Right kidney (tissue), 1 donor: ENCODE measurements at regions not wholly inside any gene's neighbourhood (a gene's known extent, or its start where the extent isn't known, plus 50 kb on each side); places are given as distances from the start of the nearest gene placed in this dataset.

Experiments
- DNase-seq: peaks from one replicate; pipeline ENCODE4 v3.0.0-alpha.2; 2016

DNA sequence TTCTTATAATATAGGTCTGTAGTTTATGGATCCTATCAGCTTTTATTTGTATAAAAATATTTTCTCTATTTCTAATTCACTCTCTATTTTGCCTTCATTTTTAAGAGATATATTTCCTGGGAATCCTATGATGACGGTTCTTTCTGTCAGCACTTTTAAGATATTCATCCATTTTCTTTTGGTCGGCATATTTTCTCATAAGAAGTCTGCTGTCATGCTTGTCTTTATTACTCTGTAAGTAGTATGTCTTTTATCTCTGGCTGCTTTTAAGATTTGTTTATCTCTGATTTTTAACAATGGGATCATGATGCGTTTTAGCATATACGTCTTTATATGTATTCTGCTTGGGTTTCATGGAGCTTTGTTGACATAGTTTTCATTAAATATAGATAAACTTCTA lies 175.5 kb downstream of the SNX19 start:
- no peak for DNase-seq

DNA sequence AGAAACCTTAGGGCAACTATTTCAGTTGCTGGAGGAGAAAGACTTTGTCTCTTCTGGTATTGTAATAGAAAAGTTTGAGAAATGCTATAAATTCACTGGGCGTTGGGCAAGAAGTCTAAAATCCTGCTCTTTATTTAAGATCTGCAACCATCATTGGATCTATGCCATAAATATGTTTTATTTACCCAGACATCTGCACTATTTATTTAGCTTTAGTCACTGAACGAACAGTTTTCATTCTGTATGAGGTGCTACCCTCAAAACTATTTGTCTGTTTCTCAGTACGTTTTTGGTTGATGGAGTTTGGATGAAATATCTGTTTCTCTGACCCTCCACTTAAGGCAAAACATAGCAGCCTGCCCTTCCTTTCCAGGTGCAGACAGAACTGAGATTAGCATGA lies 171.5 kb downstream of the SNX19 start:
- no peak for DNase-seq

DNA sequence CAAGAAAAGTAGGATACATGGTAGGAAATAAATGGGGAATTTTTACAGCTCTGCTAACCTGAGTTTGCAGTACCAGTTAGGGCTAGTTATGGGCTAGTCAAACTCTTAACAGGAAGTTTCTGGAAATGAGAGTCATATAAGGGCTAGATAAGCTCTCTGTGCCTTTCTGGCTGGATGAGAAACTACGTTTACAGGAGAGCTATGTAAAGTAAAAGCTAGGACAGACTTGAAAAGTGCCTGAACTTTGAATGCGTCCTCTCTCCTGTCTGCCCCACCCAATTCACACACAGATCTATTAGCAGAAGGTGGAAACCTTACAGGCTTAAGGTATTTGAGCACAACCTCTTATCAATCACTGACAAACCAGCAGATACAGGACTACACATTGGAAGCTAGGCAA lies 167.1 kb downstream of the SNX19 start:
- no peak for DNase-seq

DNA sequence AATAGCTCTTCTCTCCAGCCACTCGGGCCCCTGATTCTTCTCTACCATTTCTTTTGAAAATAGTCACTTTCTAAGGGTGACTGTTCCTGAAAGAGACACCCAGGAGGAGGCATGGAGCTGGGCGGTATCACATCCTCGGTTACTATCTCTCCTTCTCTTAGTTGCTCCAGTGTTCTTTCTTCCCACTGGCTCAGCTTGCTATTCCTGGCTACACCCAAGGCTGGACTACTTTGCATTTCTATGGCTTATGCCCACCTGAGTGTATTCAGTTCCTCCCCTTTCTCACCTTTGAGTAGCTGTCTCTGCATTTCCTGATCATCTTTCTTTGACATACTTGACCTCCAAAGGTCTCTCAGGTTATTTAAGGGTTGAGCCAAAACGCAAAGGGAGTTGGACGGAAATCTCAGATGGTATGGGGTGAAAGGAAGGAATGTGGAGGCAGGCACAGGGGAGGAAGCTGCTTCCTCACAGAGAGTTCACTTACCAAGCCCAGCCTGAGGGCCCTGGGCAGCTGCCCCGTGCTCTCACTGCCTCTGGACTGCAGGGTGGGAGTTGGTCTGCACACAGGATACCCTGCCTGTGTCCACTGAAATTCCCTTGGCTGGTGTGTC lies 155.7 kb downstream of the SNX19 start:
- DNase-seq = no peak

DNA sequence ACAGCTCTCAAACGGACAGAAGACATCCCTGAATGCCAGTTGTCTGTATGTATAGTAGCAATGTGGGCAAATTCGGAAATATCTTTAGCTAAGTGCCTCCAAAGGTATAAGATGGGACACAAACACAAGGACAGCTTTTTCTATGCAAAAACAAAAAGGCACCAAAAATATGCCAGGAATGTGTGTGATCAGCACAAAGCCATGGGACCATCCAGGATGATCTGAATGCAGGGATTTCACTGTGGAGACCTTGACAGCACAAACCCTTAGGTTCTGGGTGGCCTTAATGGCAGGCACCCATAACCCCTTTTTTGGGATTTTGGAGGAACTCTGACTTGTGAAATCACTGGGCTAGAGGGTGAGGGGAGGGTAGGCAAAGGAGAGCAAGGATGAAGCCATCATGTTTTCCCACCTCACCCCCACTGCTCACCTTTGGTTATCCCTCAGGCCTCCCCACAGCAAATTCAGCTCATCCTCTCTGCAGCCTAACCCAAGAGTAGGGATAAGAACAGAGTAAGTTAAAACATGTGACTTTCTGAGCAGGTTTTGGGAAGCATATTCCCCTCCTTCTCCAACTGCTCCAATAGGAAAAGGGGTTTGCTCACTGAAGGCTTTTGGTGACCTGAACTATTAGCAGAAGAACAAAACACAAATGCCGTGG lies 154.6 kb downstream of the SNX19 start:
- DNase-seq = no peak

DNA sequence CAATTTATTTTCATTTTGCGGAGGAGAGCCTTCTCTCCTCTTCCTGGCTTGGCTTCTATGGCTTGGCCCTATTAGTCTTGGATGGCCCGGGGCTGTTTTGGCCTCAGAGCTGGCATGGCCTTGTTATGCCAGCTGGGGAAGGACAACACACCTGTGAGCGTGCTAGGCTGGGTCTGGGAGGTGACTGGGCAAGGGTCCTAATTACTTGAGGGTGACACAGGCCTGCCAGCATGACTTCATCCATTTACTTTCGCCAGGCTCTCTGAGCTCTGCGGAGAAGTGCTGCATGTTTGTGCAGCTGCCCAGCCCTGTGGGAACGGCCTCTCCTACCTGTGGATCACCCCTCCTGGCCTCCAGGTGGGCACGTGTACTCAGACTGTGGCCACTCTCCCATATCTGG lies 153.6 kb downstream of the SNX19 start:
- no peak for DNase-seq

DNA sequence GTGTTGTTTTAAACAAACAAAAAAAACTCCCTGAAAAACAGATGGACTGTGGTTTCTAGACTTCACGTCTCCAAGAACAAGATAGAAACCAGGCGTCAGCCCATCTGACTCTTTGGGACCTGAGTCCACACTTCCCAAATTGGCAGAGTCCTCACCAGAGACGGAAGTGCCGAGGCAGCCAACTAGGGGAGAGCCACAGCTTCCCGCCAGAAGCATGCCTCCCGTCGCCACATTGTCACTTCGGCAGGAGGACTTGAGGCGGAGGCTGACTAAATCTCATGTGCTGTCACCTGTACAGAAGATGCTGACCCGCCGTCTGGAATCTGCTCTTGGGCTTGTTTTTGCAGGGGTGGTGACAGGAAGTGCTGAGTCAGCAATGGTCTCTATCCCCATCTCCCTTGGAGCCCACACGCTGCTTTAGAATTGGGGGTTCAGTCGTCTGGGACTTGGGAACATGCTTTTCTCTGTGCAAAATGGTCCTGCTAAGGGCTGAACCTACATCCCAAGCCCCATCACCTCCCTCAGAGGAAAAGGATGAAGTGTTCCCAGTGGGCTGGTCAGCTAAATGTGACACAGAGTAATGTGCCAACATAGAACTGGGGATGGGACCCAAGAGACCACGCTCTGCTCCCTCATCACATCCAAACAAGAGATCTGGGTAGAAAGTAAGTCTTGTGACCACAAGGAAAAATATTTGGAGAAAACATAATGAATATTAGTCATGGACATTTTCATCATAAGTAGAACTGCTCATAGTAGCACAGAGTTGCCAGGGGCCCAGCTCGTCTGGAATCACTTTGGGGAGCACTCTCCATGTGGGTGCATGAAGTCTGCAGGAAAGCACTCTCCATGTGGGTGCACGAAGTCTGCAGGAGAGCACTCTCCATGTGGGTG lies 152.9 kb downstream of the SNX19 start:
- DNase-seq = no peak

DNA sequence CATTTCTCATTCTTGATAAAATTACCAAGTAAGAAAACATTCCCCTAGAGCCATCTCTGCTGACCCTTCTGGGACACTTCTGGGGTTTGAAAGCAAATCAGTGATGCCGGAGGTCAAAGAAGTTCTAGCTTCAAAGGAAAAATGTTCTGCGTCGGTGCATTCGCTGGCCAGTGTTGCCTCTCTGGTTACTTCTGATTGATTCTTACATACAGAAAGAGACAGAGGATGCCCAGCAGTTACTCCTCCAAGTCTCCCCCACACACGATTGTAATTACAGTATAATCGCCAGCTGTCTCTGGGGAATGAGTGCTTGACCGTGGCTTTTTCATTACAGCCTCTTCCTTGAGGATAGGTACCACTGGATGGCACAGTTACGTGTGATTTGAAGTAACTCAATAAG lies 150.9 kb downstream of the SNX19 start:
- peak; percentile 52 for DNase-seq

DNA sequence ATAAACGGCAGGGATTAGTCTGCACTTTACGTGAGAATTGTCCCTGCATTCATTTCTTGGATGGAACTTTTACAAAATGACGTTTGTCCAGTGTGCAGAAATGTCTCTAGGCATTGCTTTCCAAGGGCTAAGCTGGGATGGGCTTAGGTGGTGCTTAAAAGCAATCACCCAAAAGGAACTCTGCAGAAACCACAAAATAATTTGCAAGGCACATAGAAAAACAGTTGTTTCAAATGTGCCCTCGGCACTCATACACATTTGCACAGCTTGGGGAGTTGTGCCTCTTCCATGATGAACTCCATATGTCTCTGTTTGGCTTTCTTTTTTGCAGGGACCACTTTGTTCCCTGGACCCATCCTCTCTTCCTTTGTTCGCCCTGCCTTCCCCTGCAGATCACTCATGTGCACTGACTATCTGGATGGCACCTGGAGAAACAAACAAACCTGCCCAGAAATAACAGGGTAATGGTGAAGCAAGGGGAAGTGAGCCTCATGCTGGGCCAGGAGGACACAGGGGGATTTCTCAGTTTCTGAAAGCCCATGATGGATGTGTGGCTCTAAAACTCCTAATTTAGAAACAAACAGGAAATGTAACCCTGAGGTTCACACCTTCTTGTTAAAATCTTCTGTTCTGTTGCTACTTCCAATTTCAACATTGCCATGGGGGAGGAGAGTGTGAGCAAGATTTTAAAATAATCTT lies 150.2 kb downstream of the SNX19 start:
- DNase-seq = no peak

DNA sequence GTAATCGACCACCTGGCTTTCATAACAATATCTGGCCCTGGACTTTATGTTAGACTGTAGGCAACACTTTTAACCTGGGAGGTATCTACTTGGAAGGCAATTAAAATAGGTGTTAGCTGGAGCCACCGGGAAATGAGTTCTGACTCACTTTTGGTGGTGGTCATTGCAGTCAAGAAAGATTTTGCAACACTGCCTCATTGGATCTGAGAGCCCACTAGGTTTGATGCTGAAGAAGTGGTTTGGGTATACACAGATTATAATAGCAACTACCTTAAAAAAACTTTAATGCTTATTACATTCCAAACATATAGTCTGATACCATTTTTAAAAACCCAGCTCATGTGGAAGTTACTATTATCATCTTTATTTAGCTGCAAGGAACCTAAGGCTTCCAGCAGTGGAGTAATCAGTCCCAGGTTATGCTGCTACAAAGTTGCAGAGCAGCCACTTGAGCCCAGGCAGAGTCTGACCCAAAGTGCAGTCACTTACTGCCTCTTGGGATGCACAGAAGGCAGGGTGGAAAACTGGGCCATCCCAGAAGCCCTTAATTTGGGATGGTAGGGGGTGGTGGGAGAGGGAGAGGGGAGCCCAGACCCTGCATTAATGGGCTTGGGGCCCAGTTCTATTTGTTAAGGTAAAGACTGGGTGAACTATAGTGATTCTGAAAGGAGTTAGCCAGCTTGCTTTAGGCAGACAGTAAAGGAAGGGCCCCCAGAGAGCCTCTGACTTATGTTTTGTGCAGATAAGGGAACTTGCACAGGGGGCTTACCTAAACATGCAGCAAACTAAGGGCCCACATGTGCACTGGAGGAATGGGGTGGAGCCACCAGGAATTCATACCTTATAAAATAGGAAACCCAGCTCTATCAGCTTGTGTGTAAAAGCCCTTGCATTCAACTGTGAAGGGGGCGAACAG lies 149.4 kb downstream of the SNX19 start:
- no peak for DNase-seq

DNA sequence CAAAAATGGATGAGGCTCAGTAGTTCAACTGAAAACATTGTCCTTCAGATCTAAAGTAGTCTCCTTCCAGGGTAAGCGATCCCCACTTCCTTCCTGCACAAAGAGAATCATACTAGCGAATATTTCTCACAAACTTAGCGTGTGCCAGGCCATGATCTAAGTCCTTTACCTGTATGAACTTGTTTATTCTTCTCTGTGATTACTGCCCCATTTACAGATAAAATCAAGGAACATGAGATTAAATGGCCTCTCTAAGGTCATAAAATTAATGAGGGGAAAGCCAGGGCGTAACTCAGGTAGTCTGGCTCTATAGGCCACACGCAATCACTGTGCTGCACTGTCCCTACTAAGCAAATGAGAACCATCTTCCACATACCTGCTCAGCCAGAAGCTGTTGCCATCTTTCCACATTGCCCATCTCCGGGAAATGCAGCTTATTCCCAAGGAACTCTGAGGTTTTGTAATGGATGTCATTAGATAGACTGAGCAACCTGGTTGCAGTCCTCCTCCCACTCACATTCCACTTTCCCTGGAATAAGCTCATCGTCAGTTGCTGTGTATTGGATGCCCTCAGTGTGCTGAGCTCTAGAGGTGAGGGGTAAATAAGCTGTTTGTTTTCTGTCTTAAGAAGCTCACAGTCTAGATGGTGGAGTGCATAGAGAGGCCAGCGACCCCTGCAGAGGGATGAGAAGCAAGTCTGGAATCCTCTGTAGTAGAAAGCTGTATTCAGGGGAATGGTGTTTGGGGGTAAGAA lies 146.3 kb downstream of the SNX19 start:
- DNase-seq = no peak

DNA sequence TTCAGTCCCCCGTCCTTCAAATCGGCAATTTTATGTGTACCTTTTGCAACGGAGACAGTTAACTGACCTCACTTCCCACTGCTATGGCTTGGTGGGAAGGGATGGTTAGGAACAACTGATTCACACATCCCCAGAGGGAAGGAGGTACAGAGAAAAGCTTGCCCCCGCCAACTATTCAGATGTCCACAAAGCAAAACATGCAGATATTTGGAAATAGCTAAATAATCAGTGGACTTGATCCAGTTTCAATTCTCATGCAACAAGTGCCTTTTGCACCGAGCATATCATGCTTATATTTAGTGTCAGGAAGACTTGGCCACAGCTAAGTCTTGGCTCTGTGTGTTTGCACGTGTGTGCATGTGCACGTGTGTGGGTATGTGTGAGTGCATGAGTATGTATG lies 144.6 kb downstream of the SNX19 start:
- no peak for DNase-seq

DNA sequence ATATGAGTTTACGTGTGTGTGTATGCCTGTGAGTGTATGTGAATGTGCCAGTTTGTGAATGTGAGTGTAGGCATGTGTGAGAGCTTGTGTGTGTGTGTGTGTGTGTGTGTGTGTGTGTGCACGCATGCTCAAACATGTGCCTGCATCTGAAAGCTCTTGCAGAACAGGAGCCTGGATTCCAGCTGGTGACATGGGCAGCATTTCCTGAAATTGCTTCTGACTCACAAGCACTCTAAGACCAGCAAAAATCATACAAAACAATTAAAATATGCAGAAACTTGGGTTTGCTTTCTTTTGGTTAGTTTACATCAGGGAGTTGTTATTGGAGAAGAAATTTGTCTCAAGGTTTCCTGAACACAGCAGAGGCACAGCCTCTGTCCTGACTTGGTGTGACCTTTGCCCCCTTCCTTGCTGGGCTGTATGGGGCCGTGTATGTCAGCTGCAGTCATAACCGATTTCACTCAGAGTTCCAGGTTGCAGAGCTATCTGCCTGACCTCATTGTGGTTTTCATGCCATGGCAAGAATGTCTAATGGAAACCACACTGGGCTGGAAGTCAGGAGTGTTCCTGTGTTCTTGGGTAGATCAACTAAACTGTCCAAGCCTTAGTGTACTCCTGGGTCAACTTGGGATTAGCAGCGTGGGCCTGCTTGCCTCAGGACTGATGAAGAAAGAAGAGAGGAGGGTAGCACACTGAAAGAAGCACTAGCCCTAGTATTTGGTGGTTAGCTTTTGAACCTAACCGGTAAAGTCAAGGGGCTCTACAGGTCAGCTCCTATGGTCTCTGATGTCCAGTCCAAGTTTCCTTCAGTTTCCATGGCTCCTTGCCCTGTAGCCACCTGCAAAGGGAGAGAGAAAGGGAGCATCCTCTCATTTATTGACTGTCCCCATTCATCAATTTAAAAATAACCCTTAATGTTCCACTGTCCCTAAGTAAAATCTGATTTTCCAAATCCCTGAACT lies 143.7 kb downstream of the SNX19 start:
- DNase-seq = no peak

DNA sequence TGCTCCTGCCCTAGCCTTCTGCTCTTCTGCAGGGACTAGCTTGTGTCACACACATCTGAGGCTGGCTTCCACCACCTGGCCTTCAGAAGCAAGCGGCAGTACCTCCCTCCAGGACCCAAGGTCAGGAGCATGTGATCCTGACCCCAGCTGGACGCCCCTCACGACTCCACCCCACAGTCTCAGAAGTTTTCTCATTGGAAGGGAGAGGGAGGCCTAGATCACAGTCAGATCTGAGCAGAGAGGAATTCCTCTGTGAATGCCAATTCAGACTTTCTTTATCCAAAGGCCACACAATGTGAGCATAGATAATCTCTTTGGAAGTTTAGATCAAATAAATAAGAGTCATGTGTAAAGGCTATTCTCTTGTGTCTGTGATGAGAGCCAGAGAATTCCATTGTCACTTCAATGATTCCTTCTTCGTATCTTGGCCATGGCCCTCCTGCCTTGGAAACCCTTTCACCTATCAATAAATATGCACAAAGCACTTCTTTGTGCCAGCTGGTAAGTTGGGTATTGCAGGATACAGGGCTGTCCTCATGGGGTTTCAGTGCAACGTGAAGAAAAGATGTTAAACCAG lies 142.9 kb downstream of the SNX19 start:
- no peak for DNase-seq

DNA sequence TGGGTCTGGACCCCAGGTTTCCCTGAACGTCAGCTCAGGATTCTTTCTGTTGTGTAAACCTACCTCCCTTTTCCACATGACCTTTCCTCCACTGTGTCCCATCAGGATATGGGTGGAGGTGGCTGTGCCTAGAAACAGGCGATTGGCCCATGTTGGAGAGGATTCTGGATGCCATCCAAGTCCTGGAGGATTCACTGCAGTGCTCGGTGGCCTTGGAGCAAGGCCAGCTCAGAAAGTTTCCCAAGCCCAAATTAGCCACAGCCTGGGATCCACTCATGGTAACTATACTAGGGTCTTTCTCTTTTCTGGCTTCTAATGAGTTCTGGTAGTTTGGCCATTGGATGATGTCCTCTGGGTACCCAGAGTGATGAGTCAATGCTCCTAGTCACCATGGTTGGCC lies 141.6 kb downstream of the SNX19 start:
- DNase-seq = no peak

DNA sequence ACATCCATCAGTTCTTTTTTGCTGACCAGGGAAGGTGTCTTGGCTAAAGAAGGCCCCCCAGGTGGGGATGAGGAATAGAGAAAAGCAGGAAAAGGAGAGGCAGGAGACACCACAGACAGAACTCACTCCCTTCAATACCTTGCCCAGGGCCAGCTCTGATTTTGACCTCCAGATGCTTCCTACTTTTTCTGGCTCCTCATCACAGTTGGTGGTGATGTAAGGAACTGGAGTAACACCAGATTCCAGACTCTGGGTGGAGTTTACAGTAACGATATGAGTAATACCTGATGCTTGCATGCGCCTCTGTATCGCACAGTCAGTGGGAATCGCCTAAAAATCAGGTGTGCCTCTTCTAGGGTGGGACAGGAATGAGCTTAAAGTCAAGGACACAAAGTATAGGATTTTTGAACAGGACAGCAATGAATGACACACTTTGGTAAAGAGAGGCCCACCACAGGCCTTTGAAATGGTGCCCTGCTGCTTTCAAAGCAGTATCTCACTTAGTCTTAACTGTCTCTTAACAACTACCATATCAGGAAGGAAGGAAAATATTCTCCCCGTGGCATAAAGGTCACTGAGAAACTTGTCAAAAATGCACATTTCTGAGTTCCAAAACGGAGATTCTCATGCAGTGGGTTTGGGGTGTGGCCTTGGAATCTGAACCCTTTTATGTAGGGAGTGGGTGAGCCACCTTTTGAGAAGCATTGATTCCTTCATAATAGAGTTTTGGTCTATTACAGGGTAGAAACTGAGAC lies 140.8 kb downstream of the SNX19 start:
- DNase-seq = no peak

DNA sequence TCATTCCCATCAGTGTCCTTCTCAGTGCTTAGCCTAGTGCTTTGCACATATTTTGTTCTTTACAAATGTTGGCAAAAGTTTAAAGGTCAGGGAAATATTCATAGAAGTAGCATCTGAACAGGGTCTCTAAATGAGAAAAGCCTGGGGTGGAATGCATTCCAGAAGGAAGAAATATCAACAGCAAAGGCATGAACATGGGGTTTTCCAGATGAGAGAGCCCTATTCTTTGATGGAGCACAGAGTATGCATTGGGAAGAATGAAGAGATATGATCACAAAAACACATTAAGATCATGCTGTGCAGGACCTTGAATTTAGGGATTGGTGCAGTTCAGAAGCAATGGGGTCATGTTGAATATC lies 140.2 kb downstream of the SNX19 start:
- DNase-seq = no peak

DNA sequence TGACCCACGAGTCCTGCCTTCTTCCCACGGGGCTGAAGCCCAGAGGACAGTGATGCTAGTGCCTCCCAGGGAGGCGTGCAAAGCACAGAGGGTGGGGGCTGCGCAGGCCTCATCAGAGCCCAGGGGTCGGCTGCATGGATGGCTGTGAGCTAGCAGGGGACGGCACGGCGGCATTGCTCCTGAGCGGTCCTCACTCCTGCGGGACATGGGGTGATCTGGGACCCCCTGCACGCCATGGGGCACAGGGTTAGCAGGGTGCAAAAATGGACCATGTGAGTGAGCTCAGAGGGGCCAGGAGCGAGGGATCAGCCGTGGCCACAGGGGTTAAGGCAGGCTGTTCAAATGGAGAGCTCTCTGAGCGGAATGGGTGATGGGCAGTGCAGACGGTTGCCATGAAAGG lies 138.3 kb downstream of the SNX19 start:
- no peak for DNase-seq

DNA sequence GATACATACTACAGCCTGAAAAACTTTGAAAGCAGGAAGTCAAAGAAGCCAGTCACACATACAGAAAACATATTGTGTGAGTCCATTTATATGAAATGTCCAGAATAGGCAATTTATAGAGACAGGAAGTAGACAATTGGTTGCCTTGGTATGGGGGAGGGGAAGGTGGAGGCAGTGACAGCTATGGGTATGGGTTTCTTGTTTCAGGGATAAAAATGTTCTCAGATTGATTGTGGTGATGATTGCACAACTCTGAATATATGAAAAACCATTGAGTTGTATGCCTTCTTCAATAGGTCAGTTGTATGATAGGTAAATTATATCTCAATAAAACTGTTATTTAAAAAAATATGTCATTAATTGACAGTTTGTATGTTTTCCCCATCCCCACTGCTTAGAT lies 137.6 kb downstream of the SNX19 start:
- DNase-seq = no peak
